ENCODE measurements at regions not wholly inside any gene's neighbourhood (a gene's known extent, or its start where the extent isn't known, plus 50 kb on each side); places are given as distances from the start of the nearest gene placed in this dataset.

- no peak for DNase-seq (ENCODE audit: low read depth)
Measured at GRCh38 chr6:167755461-167755860, 71.2 kb upstream of the AFDN start.

- no peak for DNase-seq (ENCODE audit: low read depth)
Measured at GRCh38 chr6:167756597-167756996, 70.1 kb upstream of the AFDN start.

- DNase-seq (ENCODE audit: low read depth), result no peak
Measured at GRCh38 chr6:167757249-167757648, 69.5 kb upstream of the AFDN start.

- DNase-seq (ENCODE audit: low read depth), result no peak
Measured at GRCh38 chr6:167757821-167758220, 68.9 kb upstream of the AFDN start.

GRCh38 chr6:167758309-167759023 is 68.2 kb upstream of the AFDN start:
- no peak for DNase-seq (ENCODE audit: low read depth)

- DNase-seq (ENCODE audit: low read depth), result no peak
Measured at GRCh38 chr6:167759206-167759605, 67.5 kb upstream of the AFDN start.

- no peak for DNase-seq (ENCODE audit: low read depth)
Measured at GRCh38 chr6:167759912-167760311, 66.8 kb upstream of the AFDN start.

GRCh38 chr6:167760979-167761793 is 65.5 kb upstream of the AFDN start:
- DNase-seq (ENCODE audit: low read depth), result no peak

- DNase-seq (ENCODE audit: low read depth), result no peak
Measured at GRCh38 chr6:167761794-167762258, 64.9 kb upstream of the AFDN start.

GRCh38 chr6:167762259-167762962 is 64.3 kb upstream of the AFDN start:
- DNase-seq (ENCODE audit: low read depth), result no peak

- no peak for DNase-seq (ENCODE audit: low read depth)
Measured at GRCh38 chr6:167763056-167763944, 63.4 kb upstream of the AFDN start.

- DNase-seq (ENCODE audit: low read depth), result no peak
Measured at GRCh38 chr6:167764215-167764614, 62.5 kb upstream of the AFDN start.

- no peak for DNase-seq (ENCODE audit: low read depth)
Measured at GRCh38 chr6:167764713-167765479, 61.8 kb upstream of the AFDN start.

GRCh38 chr6:167766986-167767714 is 59.6 kb upstream of the AFDN start:
- DNase-seq (ENCODE audit: low read depth), result no peak

GRCh38 chr6:167767715-167768107 is 59.0 kb upstream of the AFDN start:
- no peak for DNase-seq (ENCODE audit: low read depth)

GRCh38 chr6:167768471-167769215 is 58.1 kb upstream of the AFDN start:
- no peak for DNase-seq (ENCODE audit: low read depth)

GRCh38 chr6:167769408-167770190 is 57.1 kb upstream of the AFDN start:
- DNase-seq (ENCODE audit: low read depth), result no peak

- no peak for DNase-seq (ENCODE audit: low read depth)
Measured at GRCh38 chr6:167770291-167770955, 56.3 kb upstream of the AFDN start.

Data from stimulated activated CD8-positive, alpha-beta memory T cell treated with anti-CD3 and anti-CD28 coated beads, Interleukin-15, amount 100 ng/mL, for 24 hours (primary cell).